ENCODE measurements at regions not wholly inside any gene's neighbourhood (a gene's known extent, or its start where the extent isn't known, plus 50 kb on each side); places are given as distances from the start of the nearest gene placed in this dataset.

- TF ChIP-seq CTCF (IDR thresholded peaks at IDR 0.05; ENCODE audit: insufficient read depth, low read depth, low read length), result no peak
- no peak for TF ChIP-seq EZH2 (IDR thresholded peaks at IDR 0.05; ENCODE audit: insufficient read depth, low read length)
These were observed 316.2 kb upstream of the KLHL1 start for GRCh38 chr13:70424428-70424827.

Measured in astrocyte (in vitro differentiated cells and primary cell).